ENCODE measurements at regions not wholly inside any gene's neighbourhood (a gene's known extent, or its start where the extent isn't known, plus 50 kb on each side); places are given as distances from the start of the nearest gene placed in this dataset.

DNA sequence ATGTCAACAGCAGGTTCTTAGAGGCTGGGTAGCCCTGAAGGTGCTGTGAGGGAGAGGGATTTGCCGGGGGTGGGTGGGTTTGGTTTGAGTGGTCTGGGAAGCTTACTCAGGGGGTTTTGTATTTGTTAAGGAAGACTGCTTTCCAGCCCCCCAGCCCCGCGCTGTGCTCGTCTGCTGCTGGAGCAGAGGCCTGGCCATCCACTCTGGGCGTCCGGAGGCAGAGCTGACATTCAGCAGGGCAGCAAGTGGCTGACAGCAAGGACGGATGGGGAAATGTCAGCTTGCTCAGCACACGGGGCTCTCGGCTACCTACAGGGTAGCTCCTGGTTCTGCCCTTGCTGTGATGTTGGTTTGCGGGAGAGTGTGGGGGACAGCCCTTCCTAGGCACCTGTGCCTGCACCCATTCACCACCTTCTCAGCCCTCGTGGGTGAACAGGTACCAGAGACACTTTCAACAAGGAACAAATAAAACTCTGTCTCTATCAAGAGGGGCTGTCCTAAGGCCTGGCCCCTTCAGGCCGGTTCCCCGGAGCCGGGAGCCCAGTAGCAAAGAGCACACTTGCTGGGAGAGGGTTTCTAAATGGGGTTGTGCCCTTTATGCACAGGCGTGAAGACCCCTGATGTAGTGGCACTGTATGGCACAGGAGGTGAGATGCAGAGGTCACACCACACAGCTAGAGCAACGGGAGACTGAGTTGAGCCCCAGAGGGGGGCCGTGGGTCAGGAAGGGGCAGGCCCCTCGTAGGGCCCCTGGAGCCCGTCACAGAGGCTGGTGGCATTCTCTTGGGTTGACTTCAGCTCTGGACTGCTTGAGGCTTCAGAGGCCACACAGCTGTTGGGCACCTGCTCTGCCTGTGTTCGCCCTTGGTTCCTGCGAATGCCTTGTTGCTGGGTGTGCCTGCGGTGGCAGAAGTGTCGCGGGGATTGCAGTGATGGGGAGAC, 72.2 kb upstream of the SHH start (continued):
- TF ChIP-seq SMC3 (IDR thresholded peaks at IDR 0.05; ENCODE audit: low read depth, low read length) = no peak
- TF ChIP-seq BHLHE40 (IDR thresholded peaks at IDR 0.05; ENCODE audit: low read depth, low read length) = no peak

GRCh38 chr7:155883491-155884224, 71.4 kb upstream of the SHH start:
- no peak overlapping the region for H3K4me3 ChIP-seq (ENCODE audit: insufficient read depth, low read depth, low read length)
- H2AFZ ChIP-seq (replicated peaks; ENCODE audit: low read length, poor library complexity) = no peak overlapping the region
- H2AK9ac ChIP-seq (replicated peaks; ENCODE audit: low read depth, low read length, poor library complexity) = no peak overlapping the region
- H2BK20ac ChIP-seq (ENCODE audit: low read depth, low read length) = peak overlapping the region; percentile 33
- H4K5ac ChIP-seq (ENCODE audit: low read depth, low read length) = peak overlapping the region; percentile 80; the same call in 1 of the 2 replicates
- H4K20me1 ChIP-seq (ENCODE audit: insufficient read depth, low read length) = no peaks in the 10 kb centered on the region
- peaks cover 19% of the 10 kb centered on the region for H3K9me3 ChIP-seq (ENCODE audit: control insufficient read depth, insufficient read depth, low read length)
- H3K4me2 ChIP-seq (ENCODE audit: low read depth, low read length) = no peak overlapping the region
- H3K14ac ChIP-seq (replicated peaks; ENCODE audit: low read depth, low read length) = no peak overlapping the region
- no peak overlapping the region for H3K9ac ChIP-seq (ENCODE audit: low read depth, low read length)
- H3K4me1 ChIP-seq (ENCODE audit: control insufficient read depth, insufficient read depth, low read length) = peaks cover 14% of the 10 kb centered on the region
- no TSS peak for BruUV-seq (replicated peaks)
- peak overlapping the region; percentile 87 for H3K18ac ChIP-seq (ENCODE audit: low read depth, low read length)
- no peaks in the 10 kb centered on the region for H3K36me3 ChIP-seq (ENCODE audit: control insufficient read depth, insufficient read depth, low read length)
- DNase-seq (no peak), ATAC-seq (ENCODE audit: low read depth) (no peak)
- peak overlapping the region; percentile 70 for H2BK120ac ChIP-seq (ENCODE audit: low read depth, low read length)
- dilution Hi-C loops (cut with HindIII; ENCODE audit: low sequenced_read_pairs, unreplicated experiment) = no loop called here
- H3K27ac ChIP-seq (ENCODE audit: insufficient read depth, low read length) = peak overlapping the region; percentile 67
- H4K91ac ChIP-seq (ENCODE audit: insufficient read depth, low read depth, low read length) = peak overlapping the region; percentile 12
- H4K8ac ChIP-seq (ENCODE audit: low read depth in 2 of 2, low read length in 2 of 2) = peak overlapping the region; percentile 6 to 46; a peak in 3 of 4 replicates
- POLR2A ChIA-PET (ENCODE audit: unreplicated experiment) = no interaction called here
- CTCF ChIA-PET = no interaction called here
- peak overlapping the region; percentile 48; the same call in 1 of the 2 replicates for H3K4ac ChIP-seq (ENCODE audit: low read depth, low read length)
- intact Hi-C loops (cut with micrococcal nuclease) = no loop called here
- no peak overlapping the region for H3K56ac ChIP-seq (ENCODE audit: extremely low read depth, insufficient read depth, low read length)
- H2BK15ac ChIP-seq (ENCODE audit: low read depth, low read length) = peak overlapping the region; percentile 1; the same call in 1 of the 3 replicates
- in situ Hi-C loops (cut with MboI; ENCODE audit: low sequenced_read_pairs) = no loop called here
- no peaks in the 10 kb centered on the region for H3K27me3 ChIP-seq (ENCODE audit: control insufficient read depth, insufficient read depth, low read length)
- H2BK5ac ChIP-seq (ENCODE audit: low read depth, low read length, poor library complexity, severe bottlenecking) = peak overlapping the region; percentile 58
- H3K79me1 ChIP-seq (ENCODE audit: low read depth in 1 of 2, low read length in 2 of 2) = no peaks in the 10 kb centered on the region
- peak overlapping the region; percentile 36; the same call in 1 of the 2 replicates for H2AK5ac ChIP-seq (ENCODE audit: low read depth, low read length)
- 87% methylated on average over 10 of the region's 16 CpGs; no CpG with 5 or more reads in 1 of the 2 experiments for WGBS, 2 experiments (ENCODE audit: extremely low coverage in 2 of 2, insufficient read length in 1 of 2)
- H3K9me1 ChIP-seq (ENCODE audit: insufficient read depth, low read length) = no peaks in the 10 kb centered on the region
- H3K23ac ChIP-seq (ENCODE audit: low read depth, low read length) = no peak overlapping the region
- TF ChIP-seq NFE2L2 (IDR thresholded peaks at IDR 0.05; ENCODE audit: low read depth, low read length) (no peak), FOS (IDR thresholded peaks at IDR 0.05; ENCODE audit: low read depth, low read length) (no peak), SMC3 (IDR thresholded peaks at IDR 0.05; ENCODE audit: low read depth, low read length) (no peak), MAFK (IDR thresholded peaks at IDR 0.05; ENCODE audit: low read depth, low read length) (no peak), CEBPB (IDR thresholded peaks at IDR 0.05; ENCODE audit: low read depth, low read length) (no peak), CTCF (conservative IDR thresholded peaks at IDR 0.05; ENCODE audit: low read depth, low read length) (no peak), MXI1 (IDR thresholded peaks at IDR 0.05; ENCODE audit: borderline replicate concordance, low read depth, low read length) (no peak), RCOR1 (IDR thresholded peaks at IDR 0.05; ENCODE audit: insufficient replicate concordance, low read length) (no peak), RAD21 (IDR thresholded peaks at IDR 0.05; ENCODE audit: low read length) (no peak)
- TF ChIP-seq, protein P1, sequence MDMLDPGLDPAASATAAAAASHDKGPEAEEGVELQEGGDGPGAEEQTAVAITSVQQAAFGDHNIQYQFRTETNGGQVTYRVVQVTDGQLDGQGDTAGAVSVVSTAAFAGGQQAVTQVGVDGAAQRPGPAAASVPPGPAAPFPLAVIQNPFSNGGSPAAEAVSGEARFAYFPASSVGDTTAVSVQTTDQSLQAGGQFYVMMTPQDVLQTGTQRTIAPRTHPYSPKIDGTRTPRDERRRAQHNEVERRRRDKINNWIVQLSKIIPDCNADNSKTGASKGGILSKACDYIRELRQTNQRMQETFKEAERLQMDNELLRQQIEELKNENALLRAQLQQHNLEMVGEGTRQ (IDR thresholded peaks at IDR 0.05; ENCODE audit: low read depth, low read length) = no peak
